Activated T-cell treated with anti-CD3 and anti-CD28 coated beads for 48 hours (primary cell): ENCODE measurements at regions not wholly inside any gene's neighbourhood (a gene's known extent, or its start where the extent isn't known, plus 50 kb on each side); places are given as distances from the start of the nearest gene placed in this dataset.
"Not testable (repeated sequence)": the region's sequence is repeated elsewhere in the genome, so short reads cannot be mapped to it uniquely, and the experiment has no call there.

ENCODE experiments used
- DNase-seq: peaks from one replicate; pipeline ENCODE4 v3.0.0-alpha.2; 2020; ENCODE audit warnings: low read depth

- no peak for DNase-seq
Measured at GRCh38 chr5:101505891-101506570, 602.9 kb upstream of the ST8SIA4 start.

GRCh38 chr5:101482931-101483330 is 579.8 kb upstream of the ST8SIA4 start:
- no peak for DNase-seq

GRCh38 chr5:101473483-101473882 is 570.4 kb upstream of the ST8SIA4 start:
- DNase-seq, result no peak

- no peak for DNase-seq
Measured at GRCh38 chr5:101461455-101461854, 558.4 kb upstream of the ST8SIA4 start.

- no peak for DNase-seq
Measured at GRCh38 chr5:101458587-101458986, 555.5 kb upstream of the ST8SIA4 start.

- no peak for DNase-seq
Measured at GRCh38 chr5:101455851-101456250, 552.8 kb upstream of the ST8SIA4 start.

GRCh38 chr5:101455048-101455447 is 552.0 kb upstream of the ST8SIA4 start:
- DNase-seq, result no peak

GRCh38 chr5:101442281-101442680 is 539.2 kb upstream of the ST8SIA4 start:
- not testable (repeated sequence) for DNase-seq

- no peak for DNase-seq
Measured at GRCh38 chr5:101440173-101440572, 537.1 kb upstream of the ST8SIA4 start.

GRCh38 chr5:101437351-101437750 is 534.3 kb upstream of the ST8SIA4 start:
- DNase-seq, result no peak

- DNase-seq, result no peak
Measured at GRCh38 chr5:101435768-101436167, 532.7 kb upstream of the ST8SIA4 start.

GRCh38 chr5:101431201-101431600 is 528.1 kb upstream of the ST8SIA4 start:
- DNase-seq, result no peak

GRCh38 chr5:101430551-101430950 is 527.5 kb upstream of the ST8SIA4 start:
- DNase-seq, result no peak

- no peak for DNase-seq
Measured at GRCh38 chr5:101429241-101429640, 526.2 kb upstream of the ST8SIA4 start.

GRCh38 chr5:101425339-101425859 is 522.3 kb upstream of the ST8SIA4 start:
- no peak for DNase-seq

GRCh38 chr5:101424530-101425175 is 521.6 kb upstream of the ST8SIA4 start:
- no peak for DNase-seq

GRCh38 chr5:101418713-101419118 is 515.6 kb upstream of the ST8SIA4 start:
- no peak for DNase-seq

GRCh38 chr5:101404531-101404930 is 501.4 kb upstream of the ST8SIA4 start:
- DNase-seq, result no peak

- DNase-seq, result no peak
Measured at GRCh38 chr5:101393795-101394450, 490.8 kb upstream of the ST8SIA4 start.

GRCh38 chr5:101390151-101390908 is 487.2 kb upstream of the ST8SIA4 start:
- DNase-seq, result no peak

- DNase-seq, result no peak
Measured at GRCh38 chr5:101385276-101385675, 482.2 kb upstream of the ST8SIA4 start.

GRCh38 chr5:101370181-101370580 is 467.1 kb upstream of the ST8SIA4 start:
- DNase-seq, result no peak
